HUDEP-2 (cell line): ENCODE measurements at regions not wholly inside any gene's neighbourhood (a gene's known extent, or its start where the extent isn't known, plus 50 kb on each side); places are given as distances from the start of the nearest gene placed in this dataset.
A peak's percentile ranks its signal among the peaks of the same experiment; 100 is the strongest.
"Not testable (repeated sequence)": the region's sequence is repeated elsewhere in the genome, so short reads cannot be mapped to it uniquely, and the experiment has no call there.

Experiments
- DNase-seq, 76 experiments: peaks; one replicate each; lab custom pipeline; 2025; ENCODE audit not compliant: unreplicated experiment in 76 of 76; lab: John Stamatoyannopoulos, UW

DNA sequence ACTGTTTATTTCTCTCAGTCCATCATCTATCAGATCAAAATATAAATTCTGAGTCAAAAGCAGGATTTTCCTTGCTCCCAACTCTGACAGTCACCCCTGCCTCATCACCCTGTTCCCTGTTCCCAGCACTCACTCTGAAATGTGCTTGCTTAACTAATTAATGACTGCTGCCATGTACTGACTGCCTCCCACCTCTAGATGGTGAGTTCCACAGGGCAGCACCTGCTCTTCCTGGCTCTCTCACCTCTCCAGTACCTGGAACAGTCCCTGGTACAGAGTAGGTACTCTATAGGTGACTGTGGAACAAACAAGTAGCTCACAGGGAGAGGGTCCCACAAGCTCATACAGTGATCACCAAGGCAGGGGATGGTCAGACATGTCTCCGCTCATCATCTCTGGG, 114.3 kb upstream of the C16orf82 start:
- no peak for DNase-seq

DNA sequence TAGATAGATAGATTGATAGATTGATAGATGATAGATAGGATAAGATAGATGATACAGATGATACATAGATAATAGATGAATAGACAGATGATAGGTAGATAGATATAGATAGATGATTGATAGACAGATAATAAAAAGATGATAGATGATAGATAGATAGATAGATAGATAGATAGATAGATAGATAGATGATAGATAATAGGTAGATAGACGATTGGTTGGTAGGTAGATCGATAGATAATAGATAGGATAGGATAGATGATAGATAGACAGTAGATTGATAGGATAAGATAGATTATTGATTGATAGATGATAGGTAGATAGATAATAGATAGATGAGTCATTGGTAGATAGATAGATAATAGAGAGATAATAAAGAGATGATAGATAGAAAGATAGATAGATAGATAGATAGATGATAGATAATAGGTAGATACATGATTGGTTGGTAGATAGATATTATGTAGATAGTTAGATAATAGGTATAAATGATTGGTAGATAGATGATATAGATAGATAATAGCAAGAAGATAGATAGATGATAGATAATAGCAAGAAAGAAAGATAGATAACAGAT, 109.4 kb upstream of the C16orf82 start:
- DNase-seq: no peak

DNA sequence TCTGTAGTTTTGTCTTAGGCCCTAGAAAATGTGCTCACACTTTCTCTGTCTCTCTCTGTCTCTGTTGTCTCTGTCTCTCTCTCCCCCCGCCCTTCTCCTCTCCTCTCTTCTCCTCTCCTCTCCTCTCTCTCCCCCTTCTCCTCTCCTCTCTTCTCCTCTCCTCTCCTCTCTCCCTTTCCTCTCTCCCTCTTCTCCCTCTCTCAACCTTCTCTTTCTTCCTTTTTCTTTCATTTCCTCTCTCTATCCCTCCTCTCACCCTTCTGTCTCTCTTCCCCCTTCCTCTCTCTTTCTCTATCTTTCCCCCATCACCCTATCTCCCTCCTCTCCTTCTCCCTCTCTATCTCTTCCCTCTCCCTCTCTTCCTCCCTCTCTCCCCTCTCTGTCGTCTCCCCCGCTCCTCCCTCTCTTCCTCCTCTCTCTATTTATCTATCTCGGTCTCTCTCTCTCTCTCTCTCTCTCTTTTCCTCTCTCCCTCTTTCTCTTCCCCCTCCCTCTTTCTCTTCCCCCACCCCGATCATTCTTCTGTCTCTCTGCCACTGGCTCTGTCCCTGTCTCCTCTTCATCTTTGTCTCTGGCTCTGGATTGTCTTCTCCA, 107.2 kb upstream of the C16orf82 start:
- DNase-seq: no peak

DNA sequence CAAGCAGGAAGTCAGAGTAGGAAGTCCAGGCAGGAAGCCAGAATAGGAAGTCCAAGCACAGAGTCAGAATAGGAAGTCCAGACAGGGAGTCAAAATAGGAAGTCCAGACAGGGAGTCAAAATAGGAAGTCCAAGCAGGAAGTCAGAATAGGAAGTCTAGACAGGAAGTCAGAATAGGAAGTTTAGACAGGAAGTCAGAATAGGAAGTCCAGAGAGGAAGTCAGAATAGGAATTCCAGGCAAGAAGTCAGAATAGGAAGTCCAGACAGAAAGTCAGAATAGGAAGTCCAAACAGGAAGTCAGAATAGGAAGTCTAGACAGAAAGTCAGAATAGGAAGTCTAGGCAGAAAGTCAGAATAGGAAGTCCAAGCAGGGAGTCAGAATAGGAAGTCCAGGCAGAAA, 105.3 kb upstream of the C16orf82 start:
- no peak for DNase-seq

DNA sequence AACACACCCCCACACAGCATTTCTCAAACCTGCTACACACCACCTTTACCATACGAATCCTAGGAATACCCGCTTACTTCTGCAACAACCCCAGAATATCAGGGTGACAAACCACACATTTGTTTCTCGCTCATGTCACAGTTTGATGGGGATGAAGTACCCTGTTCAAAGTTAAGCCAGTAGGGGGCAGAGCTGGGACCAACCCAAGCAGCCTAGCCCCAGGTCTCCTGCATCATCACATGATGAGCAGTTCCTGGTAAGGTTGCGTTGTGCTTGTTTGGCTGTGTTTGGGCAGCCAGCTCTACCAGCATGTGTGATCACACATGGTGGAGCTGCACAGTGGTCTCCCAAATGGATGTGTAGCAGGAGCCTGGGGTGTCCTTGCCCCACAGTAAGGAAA, 103.6 kb upstream of the C16orf82 start:
- peak in 24 of 76 experiments; percentile 1 to 50 (median 12) for DNase-seq

DNA sequence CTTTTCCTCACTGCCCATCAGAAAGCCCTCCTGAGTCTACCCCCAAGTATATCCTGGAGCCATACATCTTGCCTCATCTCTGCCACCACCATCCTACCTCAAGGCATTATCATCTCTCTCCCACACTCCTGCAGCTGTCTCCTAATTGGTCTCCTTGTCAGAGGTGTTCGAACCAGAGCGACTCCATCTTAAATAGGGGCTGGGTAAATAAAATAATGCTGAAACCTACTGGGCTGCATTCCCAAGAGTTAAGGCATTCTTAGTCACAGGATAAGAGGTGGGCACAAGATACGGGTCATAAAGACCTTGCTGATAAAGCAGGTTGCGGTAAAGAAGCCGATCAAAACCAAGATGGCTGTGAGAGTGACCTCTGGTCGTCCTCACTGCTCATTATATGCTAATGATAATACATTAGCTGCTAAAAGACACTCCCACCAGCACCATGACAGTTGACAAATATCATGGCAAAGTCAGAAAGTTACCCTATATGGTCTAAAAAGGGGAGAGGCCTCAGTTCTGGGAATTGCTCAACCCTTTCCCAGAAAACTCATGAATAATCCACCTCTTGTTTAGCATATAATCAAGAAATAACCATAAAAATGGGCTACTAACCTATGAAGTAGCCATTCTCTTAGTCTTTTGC, 97.0 kb upstream of the C16orf82 start:
- no peak for DNase-seq

DNA sequence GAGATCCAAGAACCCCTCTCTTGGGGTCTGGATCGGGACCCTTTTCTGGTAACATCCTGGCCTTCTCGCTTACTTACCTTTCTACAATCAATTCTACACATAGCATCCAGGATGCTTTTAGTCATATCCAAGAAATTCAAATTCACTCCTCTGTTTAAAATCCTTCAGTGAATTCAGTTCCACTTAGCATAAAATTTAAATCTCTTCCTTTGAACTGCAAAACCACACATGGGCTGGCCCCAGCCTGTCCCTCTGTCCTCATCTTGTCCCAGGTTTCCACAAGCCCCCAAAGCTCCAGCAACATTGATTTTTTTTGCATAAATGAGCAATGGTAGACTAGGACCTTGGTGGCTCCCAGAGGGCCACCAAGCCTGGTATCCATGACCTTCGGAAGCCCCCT, 96.4 kb upstream of the C16orf82 start:
- DNase-seq: no peak

DNA sequence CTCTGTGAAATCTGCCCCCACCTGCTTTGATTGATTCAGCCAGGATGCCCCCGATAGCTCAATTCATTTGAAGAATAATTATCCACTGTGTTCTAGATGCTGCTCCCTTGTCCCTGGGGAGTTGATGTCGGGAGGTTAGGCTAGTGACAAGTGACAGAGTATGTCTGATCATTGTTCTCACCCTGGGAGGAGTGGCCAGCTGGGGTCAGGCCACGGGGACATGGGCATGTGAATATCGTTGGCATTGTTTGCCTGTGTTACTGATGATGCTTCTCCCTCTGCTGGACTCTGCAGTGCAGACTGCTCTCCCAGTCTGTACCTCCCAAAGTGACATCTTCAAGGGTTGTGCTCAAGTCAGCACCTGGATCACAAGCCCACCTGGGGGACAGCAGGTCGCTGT, 89.9 kb upstream of the C16orf82 start:
- no peak for DNase-seq

DNA sequence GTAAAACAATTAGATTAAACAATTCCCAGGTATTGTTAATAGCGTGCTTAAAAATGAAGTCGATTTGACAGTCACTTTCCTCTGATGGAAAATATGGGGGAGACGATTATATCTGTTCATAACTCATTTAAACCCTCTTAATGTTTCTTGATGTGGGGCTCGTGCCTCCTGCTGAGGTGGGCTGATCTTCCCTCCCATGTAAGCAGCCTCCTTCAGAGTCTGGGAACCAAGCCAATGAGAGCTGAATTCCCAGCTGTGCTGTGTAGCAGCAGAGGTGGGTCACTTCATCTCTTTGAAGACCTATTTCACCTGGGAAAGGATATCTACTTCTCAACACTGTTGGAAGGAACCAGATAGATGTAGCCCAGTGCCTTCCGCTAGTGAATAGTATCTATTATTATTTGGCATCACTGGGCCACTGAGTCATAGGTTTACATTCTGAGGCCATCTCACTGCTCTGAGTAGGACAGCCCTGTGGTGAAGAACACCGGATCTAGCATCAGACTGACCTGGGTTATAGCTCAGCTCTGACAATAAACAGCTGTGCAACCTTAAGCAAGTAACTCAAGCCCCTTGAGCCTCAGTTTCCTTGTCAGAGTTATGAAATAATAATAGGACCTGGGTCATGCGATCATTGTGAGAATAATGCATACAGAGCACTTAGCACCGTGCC, 85.3 kb upstream of the C16orf82 start:
- DNase-seq: no peak

DNA sequence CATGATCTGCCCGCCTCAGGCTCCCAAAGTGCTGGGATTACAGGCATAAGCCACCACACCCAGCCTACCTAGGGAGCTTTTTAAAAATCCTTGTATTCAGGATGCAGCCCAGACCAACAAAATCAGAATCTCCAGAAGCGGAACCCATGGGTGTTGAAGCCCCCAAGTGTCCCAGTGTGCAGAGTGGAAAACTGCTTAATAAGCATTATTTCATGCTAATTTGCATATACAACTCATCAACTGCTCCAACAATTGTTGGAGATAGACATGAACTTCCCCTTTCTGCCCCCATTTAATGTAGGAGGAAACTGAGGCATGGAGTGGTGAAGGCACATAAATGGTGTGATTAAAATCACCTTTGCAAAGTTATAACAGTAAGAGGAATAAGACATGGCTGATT, 84.3 kb upstream of the C16orf82 start:
- no peak for DNase-seq

DNA sequence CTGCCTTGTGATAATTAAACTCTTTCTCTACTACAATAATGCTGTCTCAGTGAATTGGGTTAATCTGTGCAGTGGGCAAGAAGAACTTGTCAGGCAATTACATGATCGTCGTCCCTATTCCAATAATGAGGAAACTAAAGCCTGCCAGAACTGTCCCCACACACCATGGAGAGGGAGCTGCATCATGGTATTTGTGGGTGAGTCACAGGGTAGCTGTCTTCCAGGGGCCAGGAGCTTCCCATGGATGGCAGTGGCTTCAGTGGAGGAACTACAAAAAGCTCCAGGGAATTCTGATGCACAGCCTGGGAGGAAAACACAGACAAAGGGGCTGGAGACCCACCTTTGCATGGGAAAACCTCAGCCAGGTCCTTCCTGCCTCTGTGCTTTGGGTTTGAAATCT, 83.3 kb upstream of the C16orf82 start:
- no peak for DNase-seq

DNA sequence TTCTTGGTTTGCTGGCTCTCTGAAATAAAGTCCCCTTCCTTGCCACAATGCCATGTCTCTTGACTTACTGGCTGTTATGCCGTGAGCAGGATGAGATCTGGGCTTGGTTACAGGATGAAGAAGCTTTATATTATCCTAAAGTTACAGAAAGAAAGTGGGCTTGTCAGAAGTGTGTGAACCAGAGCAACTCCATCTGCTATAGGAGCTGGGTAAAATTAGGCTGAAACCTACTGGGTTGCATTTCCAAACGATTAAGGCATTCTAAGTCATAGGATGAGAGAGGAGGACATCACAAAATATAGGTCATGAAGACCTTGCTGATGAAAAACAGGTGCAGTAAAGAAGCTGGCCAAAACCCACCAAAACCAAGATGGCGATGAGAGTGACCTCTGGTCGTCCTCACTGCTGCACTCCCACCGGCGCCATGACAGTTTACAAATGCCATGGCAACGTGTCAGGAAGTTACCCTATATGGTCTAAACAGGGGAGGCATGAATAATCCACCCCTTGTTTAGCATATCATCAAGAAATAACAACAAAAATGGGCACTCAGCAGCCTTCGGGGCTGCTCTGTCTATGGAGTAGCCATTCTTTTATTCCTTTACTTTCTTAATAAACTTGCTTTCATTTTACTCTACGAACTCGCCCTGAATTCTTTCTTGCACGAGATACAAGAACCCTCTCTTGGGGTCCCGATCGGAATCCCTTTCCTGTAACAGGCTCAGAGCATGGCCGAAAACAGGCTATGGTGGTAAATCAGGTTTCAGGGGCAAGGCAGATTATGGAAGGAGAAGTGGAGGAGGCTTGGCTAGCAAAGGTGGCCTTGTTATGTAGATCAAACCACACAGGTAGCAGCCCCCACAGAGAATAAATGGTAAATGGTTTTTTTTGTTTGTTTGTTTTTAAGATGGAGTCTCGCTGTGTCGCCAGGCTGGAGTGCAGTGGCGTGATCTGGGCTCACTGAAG, 81.3 kb upstream of the C16orf82 start:
- DNase-seq: no peak

DNA sequence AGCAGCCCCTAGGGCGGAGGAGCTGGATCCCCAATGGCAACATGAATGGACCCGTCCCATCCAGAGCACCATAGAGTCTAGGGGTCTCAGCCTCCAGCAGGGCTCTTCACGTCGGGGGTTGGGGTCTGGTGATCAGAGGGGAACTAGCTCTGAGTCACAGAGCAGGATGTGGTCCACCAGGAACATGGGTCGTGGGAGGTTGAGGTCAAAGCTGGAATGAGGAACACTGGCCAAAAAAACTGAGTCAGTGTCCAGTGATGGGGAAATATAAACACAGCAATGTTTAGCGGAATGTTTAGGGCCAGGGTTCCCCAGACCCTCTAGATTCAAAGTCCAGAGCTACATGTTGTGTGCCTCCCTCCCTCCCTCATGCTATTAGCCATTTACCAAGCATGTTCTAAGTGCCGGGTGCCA, 79.1 kb upstream of the C16orf82 start:
- no peak for DNase-seq

DNA sequence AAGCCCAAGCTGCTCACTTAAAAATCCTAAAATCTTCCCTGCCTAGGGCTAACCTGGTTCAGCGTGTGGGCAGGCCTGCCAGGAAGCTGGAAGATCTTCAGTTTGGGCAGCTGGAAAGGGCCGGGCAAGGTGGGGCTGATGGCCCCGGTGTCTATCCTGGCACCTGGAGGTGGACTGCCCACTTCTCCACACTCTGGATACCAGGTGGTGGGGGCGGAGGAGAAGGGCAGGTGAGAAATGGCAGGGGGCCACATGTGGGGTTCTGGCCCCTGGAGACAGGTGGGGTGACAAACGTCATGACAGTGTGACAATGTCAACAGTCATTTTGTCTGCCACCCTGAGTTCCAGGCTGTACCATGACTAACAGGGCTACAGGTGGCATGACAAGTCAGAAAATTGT, 78.5 kb upstream of the C16orf82 start:
- DNase-seq: no peak

DNA sequence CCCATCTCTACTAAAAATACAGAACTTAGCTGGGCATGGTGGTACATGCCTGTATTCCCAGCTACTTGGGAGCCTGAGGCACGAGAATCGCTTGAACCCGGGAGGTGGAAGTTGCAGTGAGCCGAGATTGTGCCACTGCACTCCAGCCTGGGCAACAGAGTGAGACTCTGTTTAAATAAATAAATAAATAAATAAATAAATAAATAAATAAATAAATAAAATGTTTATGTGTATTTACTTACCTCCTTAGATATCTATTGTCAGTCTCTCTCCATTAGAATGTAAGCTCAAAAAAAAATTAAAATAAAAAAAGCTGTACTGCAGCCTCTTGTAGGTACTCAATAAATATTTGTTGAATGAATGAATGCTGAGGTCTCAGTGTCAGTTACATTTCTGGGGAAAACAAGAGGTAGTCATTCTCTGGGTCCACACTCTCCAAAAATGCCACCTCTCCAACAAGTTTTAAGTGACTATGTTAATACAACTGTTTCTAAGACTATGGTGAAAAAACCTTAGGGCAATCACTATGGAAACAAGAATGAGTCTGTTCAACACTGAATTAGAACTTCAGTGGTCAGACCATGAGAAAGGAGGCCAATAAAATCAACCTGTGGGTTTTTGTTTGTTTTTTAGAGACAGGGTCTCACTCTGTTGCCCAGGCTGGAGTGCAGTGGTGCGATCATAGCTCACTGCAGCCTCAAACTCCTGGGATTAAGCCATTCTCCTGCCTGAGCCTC, 76.2 kb upstream of the C16orf82 start:
- not testable (repeated sequence) for DNase-seq

DNA sequence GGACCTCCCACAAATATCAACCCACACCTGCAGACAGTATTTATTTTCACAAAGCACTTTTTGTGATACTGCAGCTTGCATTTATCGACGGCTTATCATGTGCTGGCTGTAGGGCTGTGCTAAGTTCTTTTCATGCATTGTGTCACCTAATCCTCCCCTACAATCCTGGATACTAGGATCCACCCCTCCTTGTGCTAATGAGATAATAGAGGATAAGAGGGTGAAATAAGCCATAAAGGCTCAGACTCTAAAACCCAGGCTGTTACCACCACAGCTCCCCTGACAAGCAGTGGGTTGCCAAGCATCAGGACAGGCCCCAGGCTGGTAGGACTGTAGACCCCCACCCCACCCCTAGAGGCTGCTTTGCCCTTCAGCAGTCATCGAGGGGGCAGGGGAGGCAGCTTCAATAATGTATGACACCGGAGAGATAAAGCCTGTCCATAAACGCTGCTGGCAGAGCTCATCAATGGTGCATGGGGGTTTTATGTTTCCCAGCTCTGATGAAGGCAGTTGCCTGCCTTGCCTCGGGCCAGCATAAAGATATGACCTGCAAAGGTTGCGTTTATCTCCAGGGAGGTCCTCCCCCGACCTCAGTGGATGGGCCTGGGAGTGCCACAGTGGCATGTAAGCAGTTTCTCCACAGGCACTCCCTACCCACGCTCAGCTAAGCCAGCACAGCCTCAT, 73.9 kb upstream of the C16orf82 start:
- DNase-seq: no peak

DNA sequence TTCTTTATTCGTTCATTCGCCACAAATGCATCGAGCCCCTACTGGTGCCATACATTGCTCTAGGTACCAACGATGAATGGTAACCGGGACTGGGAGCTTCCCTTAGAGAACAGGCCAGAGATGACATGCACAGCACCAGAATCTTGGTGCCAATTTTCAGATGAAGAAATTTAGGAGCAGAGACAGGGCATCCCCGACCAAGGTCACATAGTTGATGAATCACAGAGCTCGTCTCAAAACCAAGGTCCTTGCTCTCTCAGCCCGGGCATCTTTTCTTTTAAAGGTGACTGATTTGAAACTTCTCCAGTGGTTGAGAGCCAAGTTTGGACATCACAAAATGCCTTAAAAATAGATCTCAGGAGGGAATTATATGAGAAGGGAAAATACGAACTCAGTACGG, 73.2 kb upstream of the C16orf82 start:
- no peak for DNase-seq

DNA sequence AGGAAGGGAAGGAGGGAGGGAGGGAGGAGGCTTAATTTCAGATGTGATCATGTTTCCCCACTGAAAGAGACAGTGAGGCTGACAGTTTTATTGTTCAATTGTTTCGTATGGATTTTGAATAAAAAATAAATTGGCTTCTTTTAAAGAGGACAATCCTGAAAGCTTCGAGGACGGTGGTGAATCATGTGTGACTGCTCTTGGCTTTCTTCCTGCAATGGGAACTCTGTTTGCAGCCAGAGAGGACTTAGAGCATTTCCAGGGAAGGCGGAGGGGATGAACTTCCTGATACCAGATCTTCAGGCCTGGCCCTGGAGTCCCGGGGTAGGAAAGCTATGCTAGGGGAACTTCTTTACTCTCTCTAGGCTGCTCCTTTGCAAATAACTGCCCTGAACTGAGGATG, 72.8 kb upstream of the C16orf82 start:
- DNase-seq: no peak

DNA sequence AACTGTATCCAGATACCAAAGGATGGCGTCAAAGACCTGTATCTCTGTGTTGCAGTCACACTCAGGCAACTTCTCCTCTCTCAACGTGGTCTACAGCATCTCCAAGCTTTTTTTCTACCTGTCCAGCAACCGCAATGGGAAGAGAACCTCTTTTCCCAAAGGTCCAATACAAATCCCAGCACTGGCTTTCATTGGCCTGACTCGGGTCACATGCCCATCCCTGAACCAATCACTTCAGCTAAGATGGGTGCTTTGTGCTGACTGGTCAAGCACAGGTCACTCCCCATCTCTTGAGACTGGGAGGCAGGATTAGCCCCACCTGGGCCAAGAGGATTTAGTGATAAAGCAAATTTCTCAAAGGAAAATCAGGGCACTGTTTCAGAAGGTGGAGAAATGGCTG, 71.2 kb upstream of the C16orf82 start:
- no peak for DNase-seq

DNA sequence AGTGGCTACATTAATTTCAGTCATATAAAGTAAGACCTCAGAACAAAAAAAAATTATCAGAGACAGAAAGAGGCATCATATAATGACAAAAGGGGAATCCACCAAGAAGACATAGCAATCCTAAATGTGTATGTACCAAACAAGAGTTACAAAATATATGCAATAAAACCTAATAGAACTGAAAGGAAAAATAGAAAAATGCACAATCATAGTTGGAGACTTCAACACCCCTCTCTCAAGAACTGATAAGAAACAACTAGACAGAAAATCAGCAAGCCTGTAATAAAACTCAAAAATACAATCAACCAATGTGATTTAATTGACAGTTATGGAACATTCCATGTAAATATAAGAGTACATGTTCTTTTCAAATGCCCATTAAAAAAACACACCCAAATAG, 61.3 kb upstream of the C16orf82 start:
- no peak for DNase-seq
